GM13976 (cell line): ENCODE measurements at regions not wholly inside any gene's neighbourhood (a gene's known extent, or its start where the extent isn't known, plus 50 kb on each side); places are given as distances from the start of the nearest gene placed in this dataset.

ENCODE experiments used
- DNase-seq: peaks from one replicate; pipeline ENCODE4 v3.0.0; 2012; ENCODE audit warnings: low spot score
- CTCF ChIP-seq: IDR thresholded peaks from 2 replicates; pipeline ENCODE4 v1.5.1; 2012; ENCODE audit warnings: borderline replicate concordance, mild to moderate bottlenecking; ENCODE audit not compliant: insufficient read depth; ENCODE audit errors: extremely low read depth, missing control alignments, control extremely low read depth
- in situ Hi-C: fragments of 300-500 bp; cut with MboI; formaldehyde crosslinking; loops from one replicate; pipeline ENCODE4 v1.12.0; 2022; ENCODE audit warnings: low sequenced_read_pairs, mixed read lengths, inconsistent platforms; ENCODE audit not compliant: unreplicated experiment

DNA sequence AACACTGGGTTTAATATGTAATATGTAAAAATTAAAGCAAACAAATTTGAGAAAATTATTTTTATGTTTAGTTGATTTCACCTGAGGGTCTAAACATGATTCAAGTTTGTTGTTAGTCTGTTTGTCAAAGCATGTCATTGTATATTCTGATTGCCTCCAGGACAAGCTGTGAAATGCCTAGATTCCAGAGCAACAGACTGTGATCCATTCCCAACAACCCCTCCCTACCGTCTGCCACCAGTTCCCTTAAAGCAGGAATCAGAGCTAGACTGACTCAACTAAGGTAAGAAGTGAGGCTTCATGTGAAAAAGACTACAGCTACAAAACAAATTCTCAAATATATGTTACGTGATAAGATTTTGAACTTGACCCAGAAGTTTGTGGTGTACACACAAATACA, 304.2 kb downstream of the RAB38 start:
- in situ Hi-C loops = no loop called here
- DNase-seq = no peak

GRCh38 chr11:87870086-87870485, 305.2 kb downstream of the RAB38 start:
- in situ Hi-C loops = no loop called here

More for the DNA sequence above, 304.2 kb downstream of the RAB38 start:
- no peak for TF ChIP-seq CTCF

DNA sequence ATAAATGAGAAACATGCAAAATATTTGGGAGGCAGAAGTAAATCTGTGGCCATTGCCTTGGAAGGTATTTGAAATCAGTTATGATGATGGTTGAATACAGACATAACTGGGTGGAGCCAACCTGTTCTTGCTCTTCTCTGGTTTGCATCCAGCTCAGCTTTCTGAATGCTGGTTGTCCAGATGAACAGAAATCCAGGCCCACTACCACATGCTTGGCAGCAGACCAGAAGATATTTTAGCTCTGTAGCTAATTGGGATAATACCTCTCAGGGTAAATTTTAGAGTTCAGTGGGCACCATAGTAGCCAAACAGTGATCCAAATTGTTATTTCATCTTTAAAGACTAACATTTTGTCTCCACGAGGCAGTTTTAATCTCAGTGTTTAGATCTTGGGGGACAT, 308.3 kb downstream of the RAB38 start:
- DNase-seq = no peak
- TF ChIP-seq CTCF = no peak
- in situ Hi-C loops = no loop called here

More at GRCh38 chr11:87870086-87870485, 305.2 kb downstream of the RAB38 start:
- DNase-seq = no peak
- TF ChIP-seq CTCF = no peak

DNA sequence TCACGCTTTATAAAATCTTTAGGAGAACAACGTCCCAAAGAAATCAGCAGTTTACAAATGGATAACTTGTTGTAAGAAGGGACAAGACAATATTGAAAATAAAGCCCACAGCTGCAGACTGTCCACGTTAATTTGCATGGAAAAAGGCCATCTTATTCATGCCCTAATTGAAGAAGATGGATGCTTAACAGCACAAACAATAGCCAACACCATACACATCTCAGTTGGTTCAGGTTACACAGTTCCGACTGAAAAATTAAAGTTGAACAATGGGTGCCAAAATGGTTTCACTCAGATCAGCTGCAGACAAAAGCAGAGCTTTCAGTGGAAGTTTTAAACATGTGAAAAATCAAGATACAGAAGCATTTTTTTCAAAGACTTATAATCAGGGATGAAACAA, 314.2 kb downstream of the RAB38 start:
- no peak for TF ChIP-seq CTCF
- in situ Hi-C loops = no loop called here
- no peak for DNase-seq

DNA sequence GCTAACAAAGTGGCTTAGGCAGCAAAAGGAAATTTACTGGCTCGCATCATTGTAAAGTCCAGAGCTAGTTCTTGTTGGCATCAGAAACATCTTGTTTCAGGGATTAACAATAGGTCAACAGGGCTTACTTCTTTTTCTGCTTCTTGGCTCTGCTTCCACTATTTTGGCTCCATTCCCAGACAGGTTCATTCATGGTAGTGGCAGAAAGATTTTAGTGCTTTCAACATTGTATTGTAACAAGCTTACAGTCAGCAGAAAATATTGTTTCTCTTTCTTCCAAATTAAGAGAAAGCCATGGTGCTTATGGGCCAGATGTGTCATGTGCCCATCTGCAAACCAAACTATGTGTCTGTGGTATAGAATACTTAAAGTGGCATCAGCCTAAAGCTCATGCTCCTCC, 315.6 kb downstream of the RAB38 start:
- DNase-seq = no peak
- TF ChIP-seq CTCF = no peak
- in situ Hi-C loops = no loop called here

DNA sequence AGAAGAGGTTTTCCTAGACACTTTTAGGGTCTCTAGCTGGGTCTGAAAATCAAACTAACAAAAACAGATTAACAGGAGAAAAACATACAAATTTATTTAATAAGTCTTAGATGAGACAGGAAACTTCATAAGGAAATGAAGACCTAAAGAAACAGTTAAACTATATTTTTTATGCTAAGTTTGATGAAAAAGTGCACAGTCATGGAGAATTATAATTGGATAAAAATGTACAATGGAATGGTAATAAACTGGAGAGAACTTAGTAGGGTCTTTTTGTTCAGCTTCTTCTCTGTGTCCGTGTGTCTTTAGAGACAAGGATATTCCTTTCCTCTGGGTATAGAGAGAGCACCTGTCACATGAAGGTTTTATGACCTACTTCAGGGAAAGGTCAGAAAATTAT, 323.4 kb downstream of the RAB38 start:
- DNase-seq = no peak
- no peak for TF ChIP-seq CTCF
- in situ Hi-C loops = no loop called here

GRCh38 chr11:87851234-87851633, 324.0 kb downstream of the RAB38 start:
- no peak for DNase-seq
- no peak for TF ChIP-seq CTCF
- in situ Hi-C loops = no loop called here
